Adipocyte (in vitro differentiated cells): ENCODE measurements at regions not wholly inside any gene's neighbourhood (a gene's known extent, or its start where the extent isn't known, plus 50 kb on each side); places are given as distances from the start of the nearest gene placed in this dataset.

ENCODE experiments used
- DNase-seq: peaks from one replicate; pipeline ENCODE4 v3.0.0-alpha.2; 2015; ENCODE audit warnings: low read depth
- H3K27me3 ChIP-seq: replicated peaks from 2 replicates; pipeline ENCODE4 v1.7.0; 2013; ENCODE audit warnings: mild to moderate bottlenecking, low read length, moderate library complexity; ENCODE audit not compliant: control insufficient read depth, insufficient read depth
- H3K36me3 ChIP-seq: 2 replicates; pipeline ENCODE4 v1.7.0; 2013; ENCODE audit warnings: low read length, mild to moderate bottlenecking, moderate library complexity; ENCODE audit not compliant: control insufficient read depth, insufficient read depth, severe bottlenecking
- H3K4me1 ChIP-seq: 2 replicates; pipeline ENCODE4 v1.7.0; 2013; ENCODE audit warnings: mild to moderate bottlenecking, low read length, moderate library complexity; ENCODE audit not compliant: control insufficient read depth, insufficient read depth
- H3K4me3 ChIP-seq: 2 replicates; pipeline ENCODE4 v1.7.0; 2013; ENCODE audit warnings: mild to moderate bottlenecking, low read length, moderate library complexity
- H3K9ac ChIP-seq: 2 replicates; pipeline ENCODE4 v1.7.0; 2013; ENCODE audit warnings: mild to moderate bottlenecking, low read length, moderate library complexity
- H3K9me3 ChIP-seq: 2 replicates; pipeline ENCODE4 v1.7.0; 2013; ENCODE audit warnings: mild to moderate bottlenecking, low read length, moderate library complexity; ENCODE audit not compliant: control insufficient read depth

GRCh38 chr2:204049635-204050034 is 113.1 kb downstream of the ICOS start:
- H3K36me3 ChIP-seq, result no peaks in the 10 kb centered on the region
- H3K9ac ChIP-seq, result no peak overlapping the region
- H3K9me3 ChIP-seq, result no peaks in the 10 kb centered on the region
- peaks cover 53% of the 10 kb centered on the region for H3K27me3 ChIP-seq
- H3K4me1 ChIP-seq, result peaks cover 3% of the 10 kb centered on the region
- no peak for DNase-seq
- H3K4me3 ChIP-seq, result no peak overlapping the region

DNA sequence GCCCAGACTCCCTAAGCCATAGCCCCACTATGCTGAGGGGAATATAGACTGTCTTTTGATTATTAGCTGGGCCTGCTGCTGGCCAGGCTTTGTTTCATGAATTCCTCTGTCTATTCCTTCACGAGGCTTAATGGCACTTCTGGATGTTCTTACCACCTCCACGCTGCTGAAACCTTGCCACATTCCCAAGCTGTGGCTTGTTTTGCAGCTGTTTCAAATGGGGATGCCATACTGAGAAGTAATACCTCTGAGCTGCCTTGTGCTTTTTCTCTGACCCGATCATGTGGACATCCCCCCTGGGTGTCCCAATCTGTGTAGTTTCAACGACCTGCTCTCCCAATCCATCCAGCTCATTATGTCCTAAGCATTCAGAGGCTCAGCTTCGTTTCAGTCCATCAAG is 114.1 kb downstream of the ICOS start:
- peaks cover 53% of the 10 kb centered on the region for H3K27me3 ChIP-seq
- no peaks in the 10 kb centered on the region for H3K9me3 ChIP-seq
- no peak overlapping the region for H3K9ac ChIP-seq
- DNase-seq, result no peak
- H3K36me3 ChIP-seq, result no peaks in the 10 kb centered on the region
- H3K4me3 ChIP-seq, result no peak overlapping the region
- H3K4me1 ChIP-seq, result peaks cover 3% of the 10 kb centered on the region

GRCh38 chr2:204051476-204051875 is 114.9 kb downstream of the ICOS start:
- peaks cover 3% of the 10 kb centered on the region for H3K4me1 ChIP-seq
- H3K9ac ChIP-seq, result no peak overlapping the region
- no peak for DNase-seq
- H3K36me3 ChIP-seq, result no peaks in the 10 kb centered on the region
- H3K27me3 ChIP-seq, result peaks cover 46% of the 10 kb centered on the region
- no peak overlapping the region for H3K4me3 ChIP-seq
- H3K9me3 ChIP-seq, result no peaks in the 10 kb centered on the region

GRCh38 chr2:204051984-204052556 is 115.5 kb downstream of the ICOS start:
- Histone ChIP-seq H3K9ac (no peak overlapping the region), H3K4me3 (no peak overlapping the region), H3K9me3 (no peaks in the 10 kb centered on the region), H3K27me3 (peaks cover 40% of the 10 kb centered on the region), H3K36me3 (no peaks in the 10 kb centered on the region), H3K4me1 (peaks cover 3% of the 10 kb centered on the region)
- no peak for DNase-seq

- peaks cover 10% of the 10 kb centered on the region for H3K27me3 ChIP-seq
- H3K4me1 ChIP-seq, result no peaks in the 10 kb centered on the region
- H3K36me3 ChIP-seq, result no peaks in the 10 kb centered on the region
- no peak overlapping the region for H3K9ac ChIP-seq
- no peak for DNase-seq
- H3K9me3 ChIP-seq, result no peaks in the 10 kb centered on the region
- H3K4me3 ChIP-seq, result no peak overlapping the region
These were observed 122.5 kb downstream of the ICOS start for GRCh38 chr2:204059016-204059415.

GRCh38 chr2:204060841-204061240 is 124.3 kb downstream of the ICOS start:
- Histone ChIP-seq H3K4me3 (no peak overlapping the region), H3K36me3 (no peaks in the 10 kb centered on the region), H3K9me3 (no peaks in the 10 kb centered on the region), H3K9ac (no peak overlapping the region), H3K27me3 (peaks cover 10% of the 10 kb centered on the region), H3K4me1 (no peaks in the 10 kb centered on the region)
- no peak for DNase-seq

GRCh38 chr2:204061241-204061640 is 124.7 kb downstream of the ICOS start:
- Histone ChIP-seq H3K9me3 (no peaks in the 10 kb centered on the region), H3K4me3 (no peak overlapping the region), H3K27me3 (peaks cover 10% of the 10 kb centered on the region), H3K4me1 (no peaks in the 10 kb centered on the region), H3K36me3 (no peaks in the 10 kb centered on the region), H3K9ac (no peak overlapping the region)
- DNase-seq, result no peak

DNA sequence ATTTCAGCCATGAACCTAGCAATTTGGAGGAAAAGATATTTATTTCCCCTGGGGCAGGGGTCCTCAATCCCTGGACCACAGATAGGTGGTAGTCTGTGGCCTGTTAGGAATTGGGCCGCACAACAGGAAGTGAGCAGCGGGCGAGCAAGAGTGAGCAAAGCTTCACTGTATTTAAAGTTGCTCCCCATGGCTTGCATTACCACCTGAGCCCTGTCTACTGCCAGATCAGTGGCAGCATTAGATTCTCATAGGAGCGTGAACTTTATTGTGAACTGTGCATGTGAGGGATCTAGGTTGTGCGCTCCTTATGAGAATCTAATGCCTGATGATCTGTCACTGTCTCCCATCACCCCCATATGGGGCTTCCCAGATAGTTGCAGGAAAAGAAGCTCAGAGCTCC is 127.6 kb downstream of the ICOS start:
- Histone ChIP-seq H3K36me3 (no peaks in the 10 kb centered on the region), H3K4me3 (no peak overlapping the region), H3K4me1 (no peaks in the 10 kb centered on the region), H3K27me3 (peaks cover 10% of the 10 kb centered on the region), H3K9me3 (no peaks in the 10 kb centered on the region), H3K9ac (no peak overlapping the region)
- no peak for DNase-seq

- no peak for DNase-seq
- Histone ChIP-seq H3K4me3 (no peak overlapping the region), H3K36me3 (no peaks in the 10 kb centered on the region), H3K27me3 (peaks cover 21% of the 10 kb centered on the region), H3K9me3 (no peaks in the 10 kb centered on the region), H3K9ac (no peak overlapping the region), H3K4me1 (no peaks in the 10 kb centered on the region)
These were observed 129.0 kb downstream of the ICOS start for GRCh38 chr2:204065566-204065965.

- no peaks in the 10 kb centered on the region for H3K36me3 ChIP-seq
- H3K9ac ChIP-seq, result no peak overlapping the region
- H3K4me1 ChIP-seq, result no peaks in the 10 kb centered on the region
- no peak for DNase-seq
- H3K27me3 ChIP-seq, result peaks cover 22% of the 10 kb centered on the region
- H3K4me3 ChIP-seq, result no peak overlapping the region
- H3K9me3 ChIP-seq, result no peaks in the 10 kb centered on the region
These were observed 129.5 kb downstream of the ICOS start for GRCh38 chr2:204066051-204066450.

DNA sequence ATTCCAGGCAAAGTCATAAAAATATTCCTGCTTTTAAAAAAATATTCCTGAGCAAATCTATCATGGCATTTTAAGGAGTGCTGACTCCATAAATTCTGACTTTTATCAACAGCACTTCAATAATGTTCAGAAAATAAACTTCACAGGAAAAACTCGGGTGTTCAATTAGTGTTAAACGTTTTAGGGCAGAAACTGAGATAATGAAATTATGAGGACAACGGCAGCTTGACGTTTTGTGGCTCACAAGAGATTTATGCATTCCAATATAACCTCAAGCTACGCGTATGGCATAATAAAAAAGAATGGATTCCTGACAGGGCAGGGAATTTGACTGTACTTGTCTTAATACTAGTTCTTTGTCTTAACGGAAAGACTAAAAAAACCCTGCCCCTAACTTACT is 133.2 kb downstream of the ICOS start:
- Histone ChIP-seq H3K27me3 (peaks cover 26% of the 10 kb centered on the region), H3K9me3 (no peaks in the 10 kb centered on the region), H3K4me3 (no peak overlapping the region), H3K9ac (no peak overlapping the region), H3K4me1 (no peaks in the 10 kb centered on the region), H3K36me3 (no peaks in the 10 kb centered on the region)
- no peak for DNase-seq
